Activated T-helper 1 cell treated with anti-CD3 and anti-CD28 coated beads, Interleukin-2, amount 50 U/mL, for 16 hours (primary cell): ENCODE measurements at regions not wholly inside any gene's neighbourhood (a gene's known extent, or its start where the extent isn't known, plus 50 kb on each side); places are given as distances from the start of the nearest gene placed in this dataset.

Source experiments
- DNase-seq, 2 donors: peaks; one replicate each; pipeline ENCODE4 v3.0.0-alpha.2; 2020; ENCODE audit warnings: low read depth in 1 of 2, low spot score in 1 of 2

GRCh38 chr10:44301781-44302355 is 83.0 kb downstream of the CXCL12 start:
- no peak for DNase-seq

- no peak for DNase-seq
These were observed 83.9 kb downstream of the CXCL12 start for GRCh38 chr10:44300666-44301649.

DNA sequence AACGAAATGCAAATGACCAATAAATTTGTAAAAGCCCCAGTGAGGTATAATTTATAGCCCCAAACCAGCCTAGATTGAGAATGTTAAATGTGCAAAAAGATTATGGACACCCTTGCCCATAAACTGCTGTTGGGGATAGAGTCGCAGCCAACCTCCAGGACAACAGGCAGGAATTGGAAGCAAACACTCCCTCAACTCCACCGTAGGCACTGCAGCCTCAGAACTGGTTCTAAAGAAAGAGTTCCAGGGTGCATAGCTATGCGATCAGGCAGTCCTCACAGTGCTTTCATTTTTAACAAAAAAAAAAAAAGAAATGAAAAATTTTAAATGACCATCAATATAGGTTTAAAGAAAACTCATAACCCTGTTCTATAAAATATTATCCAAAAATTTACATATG is 86.2 kb downstream of the CXCL12 start:
- no peak for DNase-seq

DNA sequence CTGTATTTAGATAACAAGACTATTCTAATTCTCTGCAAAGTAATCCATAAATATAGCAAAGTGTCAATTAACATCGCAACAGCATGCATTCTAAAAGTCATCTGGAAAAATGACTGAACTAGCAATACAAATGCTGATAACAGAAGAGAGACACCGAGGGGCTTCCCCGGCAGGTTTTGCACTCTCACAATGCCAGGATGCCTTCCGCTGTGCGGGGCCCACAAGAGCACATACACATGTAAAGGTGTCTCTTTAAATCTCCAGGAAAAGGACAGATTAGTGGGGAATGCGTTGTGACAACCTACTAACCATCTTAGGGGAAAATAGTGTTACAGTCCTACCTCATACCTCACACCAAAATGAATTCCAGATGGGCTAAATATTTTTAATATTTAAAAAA is 86.9 kb downstream of the CXCL12 start:
- no peak for DNase-seq

GRCh38 chr10:44295644-44296241 is 89.2 kb downstream of the CXCL12 start:
- no peak for DNase-seq

- DNase-seq: no peak
These were observed 90.0 kb downstream of the CXCL12 start for GRCh38 chr10:44294726-44295412.

- no peak for DNase-seq
These were observed 91.1 kb downstream of the CXCL12 start for GRCh38 chr10:44293842-44294241.

DNA sequence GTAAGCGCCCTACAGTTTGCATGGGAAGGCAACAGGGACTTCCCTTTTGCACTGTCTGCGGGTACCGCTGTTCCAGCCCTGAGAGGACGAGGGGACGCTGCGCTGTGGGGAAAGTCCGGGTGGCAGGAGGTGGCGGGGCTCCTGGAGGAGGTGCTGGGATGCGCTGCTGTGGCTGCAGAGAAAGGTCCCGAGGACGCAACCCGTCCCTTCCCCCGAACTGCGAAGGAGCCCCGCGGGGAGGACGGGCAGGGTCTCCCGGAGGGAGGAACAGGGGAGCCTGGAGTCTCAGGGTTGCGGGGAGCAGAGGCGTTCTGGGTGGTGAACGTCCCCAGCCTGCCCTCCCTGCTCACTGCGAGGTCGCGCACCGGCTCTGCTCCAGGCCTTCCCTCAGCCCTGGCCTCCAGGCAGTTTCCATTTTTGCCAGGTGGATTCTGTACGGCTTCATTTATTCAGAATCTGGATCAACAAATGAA is 91.6 kb downstream of the CXCL12 start:
- no peak for DNase-seq

DNA sequence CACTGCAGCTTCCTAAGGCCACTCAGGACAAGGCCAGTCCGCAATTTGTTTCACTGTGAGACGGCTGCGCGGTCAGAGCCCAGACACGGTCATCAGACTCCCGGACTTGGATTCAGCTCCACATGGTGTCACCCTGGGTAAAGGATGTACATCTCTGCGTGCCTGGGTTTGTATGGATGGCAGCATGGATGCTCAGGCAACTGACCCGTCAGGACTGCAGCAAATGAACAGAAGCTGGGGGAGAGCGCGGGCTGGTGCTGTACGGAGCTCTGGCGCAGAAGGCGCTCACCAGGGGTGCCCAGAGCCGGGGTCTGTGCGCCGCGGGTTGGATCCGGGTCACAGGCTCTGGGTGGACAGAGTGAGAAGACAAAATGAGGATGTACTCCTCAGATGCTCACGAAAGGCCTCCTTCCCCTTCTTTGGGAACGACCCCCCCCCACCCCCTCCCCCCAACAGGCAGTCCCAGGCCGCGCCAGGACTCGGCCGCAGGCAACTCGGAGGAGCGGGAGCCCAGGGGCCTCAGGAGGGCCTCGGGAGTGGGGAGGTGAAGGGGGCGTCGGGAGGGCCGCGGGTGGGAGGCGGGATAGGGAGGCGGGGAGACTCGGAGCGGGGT is 92.4 kb downstream of the CXCL12 start:
- DNase-seq: no peak

DNA sequence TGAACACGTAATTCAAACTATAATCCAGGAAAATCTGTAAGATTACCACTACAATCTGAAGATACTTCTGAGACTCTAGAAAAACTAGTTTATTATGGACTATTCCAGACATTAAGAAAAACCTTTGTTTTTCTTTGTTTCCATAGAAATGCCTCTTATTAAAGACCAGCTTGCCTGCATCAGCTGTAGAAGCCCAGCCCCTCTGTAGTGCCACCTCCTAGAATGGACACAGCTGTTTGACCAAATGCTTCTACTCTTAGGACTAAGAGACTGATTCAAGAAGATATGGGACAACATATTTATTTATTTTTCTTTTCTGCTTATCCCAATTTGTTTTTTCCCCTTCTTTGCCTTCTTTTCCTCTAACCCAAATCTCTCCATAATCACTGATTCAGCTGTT is 93.8 kb downstream of the CXCL12 start:
- no peak for DNase-seq

DNA sequence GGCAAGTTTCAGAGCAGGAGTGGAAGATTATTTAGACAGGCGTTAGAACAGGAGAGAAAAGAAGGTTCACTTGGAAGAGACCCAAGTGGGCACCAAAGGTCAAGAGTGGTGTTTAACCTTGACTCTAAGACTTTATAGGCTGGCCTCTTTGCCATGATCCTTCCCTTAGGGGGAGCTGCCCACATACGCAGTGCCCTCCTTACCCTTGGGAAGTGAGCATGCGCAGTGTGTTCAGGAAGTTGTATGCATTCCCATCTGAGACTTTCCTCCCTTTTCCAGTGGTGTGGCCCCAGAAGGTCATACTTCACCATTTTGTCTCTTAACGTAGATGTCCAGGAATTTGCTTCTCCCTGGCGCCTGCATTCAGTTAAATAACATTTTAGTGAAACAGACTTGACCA is 95.8 kb downstream of the CXCL12 start:
- no peak for DNase-seq

GRCh38 chr10:44287408-44287807 is 97.5 kb downstream of the CXCL12 start:
- no peak for DNase-seq

DNA sequence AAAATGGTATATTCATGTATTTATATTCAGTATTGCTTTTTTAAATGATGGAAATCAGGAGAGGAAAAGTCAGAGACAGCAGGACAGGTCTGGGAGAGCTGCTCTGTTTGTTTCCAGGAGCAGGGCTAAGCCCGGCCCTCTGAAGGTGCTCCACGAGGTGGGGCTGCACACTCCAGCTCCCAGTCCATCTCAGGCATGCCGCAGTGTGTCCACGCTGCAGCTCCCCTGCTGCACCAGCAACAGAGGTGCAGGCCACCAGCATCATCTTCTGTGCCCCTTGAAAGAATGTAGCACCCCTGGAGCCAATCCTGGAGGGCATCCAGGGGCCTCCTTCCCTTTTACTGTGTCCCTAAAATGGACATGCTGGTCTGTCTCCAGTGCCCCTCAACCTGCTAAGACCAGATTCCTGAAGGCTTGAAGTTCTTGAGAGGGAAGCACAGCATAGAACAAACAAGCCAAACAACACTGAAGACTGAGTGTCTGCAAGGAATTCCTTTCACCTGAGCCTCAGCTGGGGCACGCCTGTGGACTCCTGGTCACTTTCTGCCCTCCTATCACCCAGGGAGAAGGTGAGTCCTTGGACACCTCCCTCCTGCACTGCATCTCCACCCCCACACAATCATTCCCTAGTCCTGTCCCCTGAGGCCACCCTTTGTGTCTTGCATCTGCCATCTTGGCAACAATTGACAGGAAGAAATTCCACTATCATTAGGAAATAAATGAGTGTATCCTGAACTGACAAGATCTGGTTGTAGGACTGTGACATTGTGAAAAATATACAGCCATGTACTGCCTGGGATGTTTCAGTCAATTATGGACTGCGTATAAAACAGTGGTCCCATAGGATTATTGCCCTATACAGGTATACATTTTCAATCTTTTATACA is 100.5 kb downstream of the CXCL12 start:
- no peak for DNase-seq

- DNase-seq: no peak
These were observed 102.1 kb downstream of the CXCL12 start for GRCh38 chr10:44282626-44283300.

DNA sequence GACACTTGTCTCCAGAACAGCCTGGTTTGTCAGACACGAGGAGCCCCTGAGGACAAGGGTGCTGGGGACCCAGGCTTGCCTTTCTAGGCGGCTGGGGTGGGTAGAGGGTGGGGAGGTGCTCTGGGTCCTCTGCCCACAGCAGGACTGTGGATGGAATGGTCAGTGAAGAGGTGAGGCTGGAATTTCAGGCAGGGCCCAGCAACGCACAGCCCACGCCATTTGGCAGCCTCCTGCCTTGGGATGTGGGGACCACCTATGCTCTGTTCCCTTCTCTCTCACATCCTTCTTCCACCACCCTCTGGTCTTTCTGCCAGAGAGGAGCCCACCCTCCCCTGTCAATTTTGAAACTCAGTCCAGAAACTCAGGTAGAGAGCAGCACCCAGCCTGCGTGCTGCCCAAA is 103.2 kb downstream of the CXCL12 start:
- no peak for DNase-seq

DNA sequence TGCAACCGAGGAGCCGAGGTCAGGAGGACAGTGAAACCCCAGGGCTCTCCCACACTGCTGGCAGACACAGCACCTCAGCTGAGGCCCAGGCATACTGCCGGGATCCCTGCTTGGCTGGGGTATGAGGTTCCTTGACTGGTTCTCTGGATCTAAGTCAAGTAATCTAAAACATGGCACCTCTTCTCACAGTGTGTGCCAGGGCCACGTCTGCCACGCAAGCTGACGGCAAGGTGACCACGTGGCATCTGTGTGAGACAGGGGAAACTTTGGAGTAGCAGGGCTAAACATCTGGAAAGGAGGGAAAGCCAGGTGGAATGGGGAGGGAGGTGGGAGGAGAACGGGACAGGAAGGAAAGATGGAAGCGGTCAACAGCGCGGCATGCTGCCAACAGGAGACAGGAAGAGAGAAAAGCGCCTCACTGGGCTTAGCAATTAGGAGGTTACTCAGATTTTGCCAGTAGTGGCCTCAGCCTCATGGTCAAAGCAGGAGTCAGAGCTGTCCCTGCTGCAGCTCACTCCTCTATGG is 103.7 kb downstream of the CXCL12 start:
- no peak for DNase-seq

- DNase-seq: no peak
These were observed 104.5 kb downstream of the CXCL12 start for GRCh38 chr10:44280226-44281014.

GRCh38 chr10:44279426-44280126 is 105.3 kb downstream of the CXCL12 start:
- no peak for DNase-seq
